Large intestine (tissue), 3 donors: ENCODE measurements at regions not wholly inside any gene's neighbourhood (a gene's known extent, or its start where the extent isn't known, plus 50 kb on each side); places are given as distances from the start of the nearest gene placed in this dataset.

Source experiments
- DNase-seq, 2 donors: peaks; one replicate each; pipeline versions ENCODE4 v3.0.0 to v3.0.0-alpha.2; 2013
- H3K27ac ChIP-seq: one replicate; pipeline ENCODE4 v1.5.1; 2013; ENCODE audit warnings: low read length
- H3K27me3 ChIP-seq: 2 replicates; pipeline ENCODE4 v1.6.1; 2013; ENCODE audit warnings: low read length; ENCODE audit not compliant: control insufficient read depth, insufficient read depth
- H3K36me3 ChIP-seq: 2 replicates; pipeline ENCODE4 v1.6.1; 2013; ENCODE audit warnings: low read length; ENCODE audit not compliant: control insufficient read depth, insufficient read depth
- H3K4me1 ChIP-seq: one replicate; pipeline ENCODE4 v1.6.1; 2013; ENCODE audit warnings: low read length; ENCODE audit not compliant: control insufficient read depth, insufficient read depth
- H3K4me3 ChIP-seq: one replicate; pipeline ENCODE4 v1.5.1; 2013; ENCODE audit warnings: low read length
- H3K9me3 ChIP-seq: one replicate; pipeline ENCODE4 v1.6.1; 2013; ENCODE audit warnings: mild to moderate bottlenecking, low read depth, low read length, moderate library complexity; ENCODE audit not compliant: control insufficient read depth
- WGBS: methylation state at CpG from one replicate; pipeline ENCODE4 v1.1.5; 2013; ENCODE audit warnings: low lambda C conversion rate; ENCODE audit not compliant: insufficient coverage; 5-methylcytosine and 5-hydroxymethylcytosine counted together

GRCh38 chrX:19283597-19284339 lies 60.0 kb upstream of the PDHA1 start:
- Histone ChIP-seq H3K27me3 (no peaks in the 10 kb centered on the region), H3K27ac (no peak overlapping the region), H3K9me3 (no peaks in the 10 kb centered on the region), H3K4me1 (no peaks in the 10 kb centered on the region), H3K4me3 (no peak overlapping the region), H3K36me3 (no peaks in the 10 kb centered on the region)
- DNase-seq: no peak
- WGBS: no CpG with 5 or more reads among the region's 6 CpGs

- no peak for DNase-seq
- H3K4me3 ChIP-seq: no peak overlapping the region
- H3K27ac ChIP-seq: no peak overlapping the region
- no peaks in the 10 kb centered on the region for H3K4me1 ChIP-seq
- H3K9me3 ChIP-seq: no peaks in the 10 kb centered on the region
- H3K36me3 ChIP-seq: no peaks in the 10 kb centered on the region
- no peaks in the 10 kb centered on the region for H3K27me3 ChIP-seq
These were observed 57.9 kb upstream of the PDHA1 start for GRCh38 chrX:19285857-19286256.

- H3K9me3 ChIP-seq: no peaks in the 10 kb centered on the region
- no peak for DNase-seq
- WGBS: no CpG with 5 or more reads among the region's 5 CpGs
- H3K4me1 ChIP-seq: no peaks in the 10 kb centered on the region
- no peaks in the 10 kb centered on the region for H3K27me3 ChIP-seq
- H3K27ac ChIP-seq: no peak overlapping the region
- no peak overlapping the region for H3K4me3 ChIP-seq
- no peaks in the 10 kb centered on the region for H3K36me3 ChIP-seq
These were observed 52.6 kb upstream of the PDHA1 start for GRCh38 chrX:19291086-19291485.

GRCh38 chrX:19293606-19294325 lies 50.0 kb upstream of the PDHA1 start:
- H3K36me3 ChIP-seq: no peaks in the 10 kb centered on the region
- WGBS: no CpG with 5 or more reads among the region's 6 CpGs
- H3K27me3 ChIP-seq: no peaks in the 10 kb centered on the region
- H3K9me3 ChIP-seq: no peaks in the 10 kb centered on the region
- no peak for DNase-seq
- no peaks in the 10 kb centered on the region for H3K4me1 ChIP-seq
- no peak overlapping the region for H3K4me3 ChIP-seq
- no peak overlapping the region for H3K27ac ChIP-seq
